ENCODE measurements at regions not wholly inside any gene's neighbourhood (a gene's known extent, or its start where the extent isn't known, plus 50 kb on each side); places are given as distances from the start of the nearest gene placed in this dataset.
"Not testable (repeated sequence)": the region's sequence is repeated elsewhere in the genome, so short reads cannot be mapped to it uniquely, and the experiment has no call there.

DNA sequence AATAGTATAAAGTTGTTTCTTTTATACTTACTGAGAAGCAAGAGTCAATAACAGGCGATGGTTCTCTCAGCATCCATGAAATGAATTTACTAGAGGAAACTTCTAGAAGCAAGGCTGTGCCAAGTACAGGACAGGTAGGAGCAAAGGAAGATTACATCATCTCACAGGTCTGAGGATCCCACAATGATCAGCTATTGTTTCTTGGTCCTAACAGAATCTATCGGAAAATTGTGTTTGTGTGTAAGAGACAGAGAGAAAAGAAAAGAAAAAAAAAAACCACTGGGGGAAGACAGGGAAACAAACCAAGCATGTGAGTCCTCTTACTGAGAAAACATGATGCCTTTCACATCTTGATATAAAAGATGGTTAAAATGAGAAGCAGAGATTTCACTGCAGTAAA, 535.0 kb upstream of the NRP1 start:
- WGBS, 2 experiments: 93 to 98% methylated on average over 2 of the region's 2 CpGs
- H3K36me3 ChIP-seq (ENCODE audit: control insufficient read depth, insufficient read depth, low read length): no peaks in the 10 kb centered on the region

DNA sequence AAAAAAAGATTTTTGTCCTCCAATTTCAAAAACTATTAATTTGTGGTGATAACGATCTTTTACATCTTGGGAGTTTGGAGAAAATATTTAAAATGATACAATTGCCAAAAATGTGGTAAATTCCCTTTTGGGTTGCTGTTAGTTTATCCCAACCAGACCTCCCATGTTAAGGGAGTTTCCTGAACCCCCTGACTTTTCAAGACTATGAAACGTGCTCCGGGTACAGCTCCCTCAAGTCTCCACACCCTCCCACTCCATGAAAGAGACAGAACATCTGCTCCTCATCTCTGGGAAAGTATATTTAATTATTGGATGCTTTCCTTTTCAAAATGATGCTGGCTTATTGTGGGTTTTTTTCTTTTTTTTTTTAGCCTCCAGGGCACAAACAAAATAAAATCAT, 534.6 kb upstream of the NRP1 start:
- Histone ChIP-seq H3K4me3 (ENCODE audit: insufficient read depth, low read depth, low read length) (no peak overlapping the region), H3K36me3 (ENCODE audit: control insufficient read depth, insufficient read depth, low read length) (no peaks in the 10 kb centered on the region), H3K27me3 (ENCODE audit: control insufficient read depth, insufficient read depth, low read length, poor library complexity, severe bottlenecking) (no peaks in the 10 kb centered on the region), H3K9me3 (ENCODE audit: control insufficient read depth, low read length) (no peaks in the 10 kb centered on the region), H3K4me1 (ENCODE audit: control insufficient read depth, insufficient read depth, low read length) (no peaks in the 10 kb centered on the region), H3K27ac (ENCODE audit: insufficient read depth, low read depth, low read length, poor library complexity, severe bottlenecking) (no peak overlapping the region)
- WGBS, 2 experiments: 94 to 100% methylated on average over 2 to 3 of the region's 3 CpGs

More for the DNA sequence above, 535.0 kb upstream of the NRP1 start:
- H3K27ac ChIP-seq (ENCODE audit: insufficient read depth, low read depth, low read length, poor library complexity, severe bottlenecking): no peak overlapping the region
- no peaks in the 10 kb centered on the region for H3K9me3 ChIP-seq (ENCODE audit: control insufficient read depth, low read length)
- no peaks in the 10 kb centered on the region for H3K4me1 ChIP-seq (ENCODE audit: control insufficient read depth, insufficient read depth, low read length)
- no peaks in the 10 kb centered on the region for H3K27me3 ChIP-seq (ENCODE audit: control insufficient read depth, insufficient read depth, low read length, poor library complexity, severe bottlenecking)
- no peak overlapping the region for H3K4me3 ChIP-seq (ENCODE audit: insufficient read depth, low read depth, low read length)

DNA sequence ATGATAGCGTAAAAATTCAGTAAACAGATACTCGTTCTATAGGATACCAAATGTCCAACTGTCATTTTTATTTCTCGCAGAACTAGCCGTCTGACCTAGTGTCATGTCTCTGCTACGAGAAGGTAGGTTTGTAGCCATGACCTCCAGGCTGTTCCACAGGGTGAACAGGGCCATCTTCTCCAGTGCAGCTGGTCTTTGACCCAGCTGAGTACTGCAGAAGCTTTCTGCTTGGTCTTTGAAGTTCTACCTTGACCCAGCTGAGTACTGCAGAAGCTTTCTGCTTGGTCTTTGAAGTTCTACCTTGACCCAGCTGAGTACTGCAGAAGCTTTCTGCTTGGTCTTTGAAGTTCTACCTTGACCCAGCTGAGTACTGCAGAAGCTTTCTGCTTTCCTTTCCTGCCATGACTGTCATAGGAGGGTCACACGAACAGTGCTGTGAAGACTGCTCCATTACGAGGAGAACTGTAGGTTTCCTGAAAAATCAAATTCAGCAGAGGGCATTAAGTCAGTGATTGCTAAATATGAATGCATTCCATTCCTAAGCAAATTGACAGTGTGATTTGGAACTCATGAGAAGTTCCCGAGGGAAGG, 532.8 kb upstream of the NRP1 start:
- not testable (repeated sequence) for H3K27ac ChIP-seq (ENCODE audit: insufficient read depth, low read depth, low read length, poor library complexity, severe bottlenecking); H3K9me3 ChIP-seq (ENCODE audit: control insufficient read depth, low read length); H3K36me3 ChIP-seq (ENCODE audit: control insufficient read depth, insufficient read depth, low read length); H3K27me3 ChIP-seq (ENCODE audit: control insufficient read depth, insufficient read depth, low read length, poor library complexity, severe bottlenecking); H3K4me3 ChIP-seq (ENCODE audit: insufficient read depth, low read depth, low read length); H3K4me1 ChIP-seq (ENCODE audit: control insufficient read depth, insufficient read depth, low read length)
- WGBS, 2 experiments: 94 to 95% methylated on average over 8 of the region's 8 CpGs

DNA sequence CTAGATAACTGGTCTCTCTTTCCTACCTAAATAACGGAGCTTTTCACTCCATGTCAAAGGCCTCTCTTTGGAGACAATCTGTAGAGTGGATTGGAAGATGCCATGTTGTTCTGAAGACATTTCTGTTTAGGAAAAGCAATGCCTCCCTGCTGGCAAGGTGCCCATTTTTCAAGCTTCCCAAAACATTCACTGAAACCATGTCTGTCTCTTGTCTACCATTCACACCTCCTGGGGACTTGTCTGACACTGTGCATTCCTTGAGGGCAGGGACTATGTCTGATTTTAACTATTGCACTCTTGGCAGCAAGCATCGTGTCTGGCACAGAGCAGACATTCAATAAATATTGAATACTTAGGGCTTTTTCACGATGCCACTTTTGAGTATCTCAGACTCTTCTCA, 528.9 kb upstream of the NRP1 start:
- H3K27ac ChIP-seq (ENCODE audit: insufficient read depth, low read depth, low read length, poor library complexity, severe bottlenecking): no peak overlapping the region
- WGBS, 2 experiments: 85 to 93% methylated on average over 3 of the region's 3 CpGs
- no peaks in the 10 kb centered on the region for H3K36me3 ChIP-seq (ENCODE audit: control insufficient read depth, insufficient read depth, low read length)
- no peak overlapping the region for H3K4me3 ChIP-seq (ENCODE audit: insufficient read depth, low read depth, low read length)
- H3K27me3 ChIP-seq (ENCODE audit: control insufficient read depth, insufficient read depth, low read length, poor library complexity, severe bottlenecking): no peaks in the 10 kb centered on the region
- no peaks in the 10 kb centered on the region for H3K9me3 ChIP-seq (ENCODE audit: control insufficient read depth, low read length)
- peaks cover 4% of the 10 kb centered on the region for H3K4me1 ChIP-seq (ENCODE audit: control insufficient read depth, insufficient read depth, low read length)

DNA sequence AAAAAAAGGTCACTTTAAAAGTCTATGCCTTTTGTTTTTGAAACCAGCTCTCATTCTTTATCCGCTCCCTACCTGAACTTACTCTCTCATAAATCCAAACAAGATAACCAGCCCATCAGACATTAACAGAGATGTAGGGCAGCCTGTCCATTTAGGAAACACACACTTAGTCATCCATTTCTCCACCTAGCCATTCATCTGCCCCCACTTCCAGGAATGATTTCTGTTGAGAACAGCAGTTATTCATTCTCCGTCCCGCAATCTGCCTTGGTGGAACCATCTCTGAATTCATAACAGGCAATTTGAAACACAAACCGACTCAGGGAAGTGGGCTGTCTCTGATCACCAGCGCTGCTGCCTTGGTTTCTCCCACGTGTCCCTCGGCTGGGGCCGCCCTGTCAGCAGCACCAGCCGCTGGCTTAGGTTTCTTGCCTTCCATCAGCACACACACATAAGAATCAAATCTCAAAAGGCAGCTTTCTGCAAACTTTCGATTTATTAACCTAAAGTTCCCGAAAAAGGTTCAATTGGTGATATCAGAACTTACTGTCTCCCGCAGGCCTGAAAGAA, 528.2 kb upstream of the NRP1 start:
- Histone ChIP-seq H3K27me3 (ENCODE audit: control insufficient read depth, insufficient read depth, low read length, poor library complexity, severe bottlenecking) (no peaks in the 10 kb centered on the region), H3K4me1 (ENCODE audit: control insufficient read depth, insufficient read depth, low read length) (peaks cover 4% of the 10 kb centered on the region), H3K4me3 (ENCODE audit: insufficient read depth, low read depth, low read length) (no peak overlapping the region), H3K36me3 (ENCODE audit: control insufficient read depth, insufficient read depth, low read length) (no peaks in the 10 kb centered on the region), H3K9me3 (ENCODE audit: control insufficient read depth, low read length) (no peaks in the 10 kb centered on the region), H3K27ac (ENCODE audit: insufficient read depth, low read depth, low read length, poor library complexity, severe bottlenecking) (no peak overlapping the region)
- 90 to 92% methylated on average over 12 of the region's 12 CpGs for WGBS, 2 experiments

DNA sequence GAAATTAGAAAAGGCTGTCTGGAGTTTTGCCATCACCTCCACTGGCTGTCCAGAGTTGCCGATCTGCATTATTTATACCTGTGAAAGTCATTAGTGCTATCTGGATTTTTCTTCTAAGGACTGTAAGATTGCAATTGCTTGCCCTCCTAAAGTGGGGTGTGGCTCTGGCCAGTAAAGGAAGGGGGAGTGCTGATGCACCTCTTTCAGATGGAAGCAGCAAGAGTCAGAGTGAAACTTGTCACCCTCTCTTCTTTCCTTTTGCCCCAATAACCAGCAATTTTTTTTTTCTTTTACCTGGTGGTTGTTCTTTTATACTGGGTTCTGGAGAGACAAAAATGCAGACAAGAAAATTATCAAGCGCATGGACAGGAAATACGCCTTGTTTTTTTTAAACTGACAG, 527.4 kb upstream of the NRP1 start:
- no peak overlapping the region for H3K27ac ChIP-seq (ENCODE audit: insufficient read depth, low read depth, low read length, poor library complexity, severe bottlenecking)
- H3K9me3 ChIP-seq (ENCODE audit: control insufficient read depth, low read length): no peaks in the 10 kb centered on the region
- no peaks in the 10 kb centered on the region for H3K36me3 ChIP-seq (ENCODE audit: control insufficient read depth, insufficient read depth, low read length)
- H3K4me1 ChIP-seq (ENCODE audit: control insufficient read depth, insufficient read depth, low read length): peaks cover 4% of the 10 kb centered on the region
- 94 to 99% methylated on average over 3 of the region's 3 CpGs for WGBS, 2 experiments
- H3K27me3 ChIP-seq (ENCODE audit: control insufficient read depth, insufficient read depth, low read length, poor library complexity, severe bottlenecking): no peaks in the 10 kb centered on the region
- no peak overlapping the region for H3K4me3 ChIP-seq (ENCODE audit: insufficient read depth, low read depth, low read length)

DNA sequence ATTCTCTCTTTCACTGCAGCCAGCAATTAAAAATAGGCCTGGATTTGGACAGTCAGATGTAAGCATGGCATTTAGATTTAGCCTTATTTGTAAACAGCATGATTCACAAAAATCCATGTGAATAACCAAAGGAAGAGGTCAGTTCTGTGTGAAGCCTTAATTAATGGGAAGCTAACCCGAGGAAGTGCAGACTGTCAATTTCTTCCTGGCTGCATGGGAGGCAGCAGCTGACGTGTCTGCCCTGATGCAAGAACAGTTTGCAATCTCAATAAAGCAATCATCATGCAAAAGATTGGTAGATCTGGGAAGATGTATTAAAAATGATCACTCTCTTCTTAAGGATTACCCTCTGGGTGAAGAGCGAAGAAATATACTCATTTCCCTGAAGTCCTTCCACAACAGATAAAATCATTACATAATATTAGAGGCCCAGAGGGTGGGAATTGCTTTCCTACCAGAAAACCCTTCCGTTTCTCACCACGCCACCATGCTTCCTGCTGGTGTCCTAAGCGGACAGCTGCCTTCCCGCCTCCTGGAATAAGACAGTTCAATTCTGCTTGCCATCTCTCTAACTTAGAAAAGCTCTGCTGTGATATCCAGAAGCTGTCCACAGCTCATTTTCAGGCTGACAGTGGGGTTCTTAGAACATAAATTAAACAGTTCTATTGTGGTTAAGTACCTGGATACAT, 526.7 kb upstream of the NRP1 start:
- Histone ChIP-seq H3K4me1 (ENCODE audit: control insufficient read depth, insufficient read depth, low read length) (peaks cover 4% of the 10 kb centered on the region), H3K9me3 (ENCODE audit: control insufficient read depth, low read length) (no peaks in the 10 kb centered on the region), H3K27me3 (ENCODE audit: control insufficient read depth, insufficient read depth, low read length, poor library complexity, severe bottlenecking) (no peaks in the 10 kb centered on the region), H3K4me3 (ENCODE audit: insufficient read depth, low read depth, low read length) (no peak overlapping the region), H3K27ac (ENCODE audit: insufficient read depth, low read depth, low read length, poor library complexity, severe bottlenecking) (no peak overlapping the region), H3K36me3 (ENCODE audit: control insufficient read depth, insufficient read depth, low read length) (no peaks in the 10 kb centered on the region)
- WGBS, 2 experiments: 80 to 82% methylated on average over 7 of the region's 7 CpGs

DNA sequence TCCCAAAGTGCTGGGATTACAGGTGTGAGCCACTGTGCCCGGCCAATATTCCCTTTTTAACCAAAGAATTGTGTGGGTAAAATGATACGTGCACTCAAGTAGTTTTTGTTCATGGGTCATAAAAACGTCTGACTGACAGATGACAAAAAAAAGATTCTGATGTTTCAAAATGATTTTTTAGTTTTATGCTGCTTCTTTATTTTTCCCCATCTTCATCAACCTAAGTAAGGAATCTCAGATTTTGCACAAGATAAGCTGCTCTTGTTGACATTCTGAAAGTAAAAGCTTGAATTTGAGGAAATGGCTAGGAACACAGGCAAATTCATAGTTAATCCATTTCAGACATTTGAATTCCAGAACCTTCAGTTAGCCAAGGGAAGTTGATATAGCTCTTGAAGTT, 526.1 kb upstream of the NRP1 start:
- H3K27ac ChIP-seq (ENCODE audit: insufficient read depth, low read depth, low read length, poor library complexity, severe bottlenecking): no peak overlapping the region
- H3K27me3 ChIP-seq (ENCODE audit: control insufficient read depth, insufficient read depth, low read length, poor library complexity, severe bottlenecking): no peaks in the 10 kb centered on the region
- H3K36me3 ChIP-seq (ENCODE audit: control insufficient read depth, insufficient read depth, low read length): no peaks in the 10 kb centered on the region
- H3K9me3 ChIP-seq (ENCODE audit: control insufficient read depth, low read length): no peaks in the 10 kb centered on the region
- peaks cover 4% of the 10 kb centered on the region for H3K4me1 ChIP-seq (ENCODE audit: control insufficient read depth, insufficient read depth, low read length)
- 88 to 92% methylated on average over 3 of the region's 3 CpGs for WGBS, 2 experiments
- no peak overlapping the region for H3K4me3 ChIP-seq (ENCODE audit: insufficient read depth, low read depth, low read length)

DNA sequence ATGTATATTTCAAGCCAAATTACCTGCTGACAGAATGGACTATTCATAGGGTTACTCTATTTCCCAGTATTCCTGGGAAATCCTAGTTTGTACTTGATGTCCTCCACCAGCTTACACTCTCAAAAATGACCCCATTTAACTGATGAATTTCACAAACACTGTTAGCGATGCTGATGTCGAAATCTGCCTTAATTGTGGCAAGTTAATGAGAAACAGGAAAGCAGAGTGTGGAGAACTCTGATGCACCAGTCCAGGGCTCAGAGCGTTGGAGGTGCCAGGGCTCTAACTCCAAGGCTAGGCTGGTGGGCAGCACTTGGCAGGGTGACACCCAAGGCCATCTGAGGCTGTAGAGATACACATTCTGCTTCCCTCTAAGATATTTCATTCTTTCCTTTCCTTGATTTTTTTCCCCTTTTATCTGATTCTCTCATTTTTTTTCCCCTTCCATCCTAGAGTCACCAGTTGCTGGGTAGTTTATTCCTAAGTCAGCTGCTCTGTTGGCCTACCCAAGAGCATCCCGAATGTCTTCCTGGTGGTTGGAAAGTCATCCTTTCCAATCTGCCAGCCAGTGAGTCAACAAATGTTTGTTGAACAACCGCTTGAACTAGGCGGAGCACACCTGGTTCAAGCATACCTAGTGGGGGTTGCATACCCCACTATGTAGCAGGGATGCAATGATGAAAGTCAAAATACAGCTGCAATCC, 525.0 kb upstream of the NRP1 start:
- 95 to 97% methylated on average over 6 of the region's 6 CpGs for WGBS, 2 experiments
- peaks cover 4% of the 10 kb centered on the region for H3K4me1 ChIP-seq (ENCODE audit: control insufficient read depth, insufficient read depth, low read length)
- no peaks in the 10 kb centered on the region for H3K9me3 ChIP-seq (ENCODE audit: control insufficient read depth, low read length)
- no peaks in the 10 kb centered on the region for H3K27me3 ChIP-seq (ENCODE audit: control insufficient read depth, insufficient read depth, low read length, poor library complexity, severe bottlenecking)
- H3K27ac ChIP-seq (ENCODE audit: insufficient read depth, low read depth, low read length, poor library complexity, severe bottlenecking): no peak overlapping the region
- no peaks in the 10 kb centered on the region for H3K36me3 ChIP-seq (ENCODE audit: control insufficient read depth, insufficient read depth, low read length)
- H3K4me3 ChIP-seq (ENCODE audit: insufficient read depth, low read depth, low read length): no peak overlapping the region

DNA sequence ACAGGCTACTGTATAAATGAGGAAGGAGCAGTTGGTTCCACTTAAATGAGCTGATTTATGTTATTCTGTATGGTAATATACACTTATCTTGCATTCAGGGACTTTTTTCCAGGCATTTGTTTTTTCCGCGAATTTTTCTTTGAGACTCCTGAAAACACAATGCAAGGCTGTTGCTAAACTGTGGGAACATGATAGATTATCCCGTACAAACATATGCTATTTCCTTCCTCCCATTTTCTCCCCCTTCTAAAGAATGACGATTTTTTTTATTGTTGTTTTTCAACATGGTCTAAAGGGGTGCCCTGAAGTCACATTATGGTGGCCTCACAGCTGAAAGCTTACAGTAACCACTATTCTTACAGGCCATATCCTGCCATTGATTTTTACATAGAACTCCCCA, 523.9 kb upstream of the NRP1 start:
- H3K4me3 ChIP-seq (ENCODE audit: insufficient read depth, low read depth, low read length): no peak overlapping the region
- 94 to 97% methylated on average over 4 of the region's 4 CpGs for WGBS, 2 experiments

More for the DNA sequence above, 523.9 kb upstream of the NRP1 start:
- no peaks in the 10 kb centered on the region for H3K36me3 ChIP-seq (ENCODE audit: control insufficient read depth, insufficient read depth, low read length)
- H3K27ac ChIP-seq (ENCODE audit: insufficient read depth, low read depth, low read length, poor library complexity, severe bottlenecking): no peak overlapping the region
- no peaks in the 10 kb centered on the region for H3K27me3 ChIP-seq (ENCODE audit: control insufficient read depth, insufficient read depth, low read length, poor library complexity, severe bottlenecking)
- H3K4me1 ChIP-seq (ENCODE audit: control insufficient read depth, insufficient read depth, low read length): peaks cover 4% of the 10 kb centered on the region
- no peaks in the 10 kb centered on the region for H3K9me3 ChIP-seq (ENCODE audit: control insufficient read depth, low read length)

All from ectodermal cell (in vitro differentiated cells).